Neural cell (in vitro differentiated cells): ENCODE measurements at regions not wholly inside any gene's neighbourhood (a gene's known extent, or its start where the extent isn't known, plus 50 kb on each side); places are given as distances from the start of the nearest gene placed in this dataset.

Experiments used
- H2AFZ ChIP-seq: fragments of 200-600, 300-800 bp; sonication (generic), shearing (Covaris generic); 2 replicates; pipeline ENCODE4 v1.6.0; 2014; ENCODE audit warnings: low read depth, mild to moderate bottlenecking, antibody characterized with exemption, low read length, moderate library complexity
- H3F3A ChIP-seq: fragments of 200-600 bp; shearing (Covaris generic); 2 replicates; pipeline ENCODE4 v1.6.1; 2016; ENCODE audit warnings: mild to moderate bottlenecking, moderate library complexity, mixed read lengths, antibody characterized with exemption, low read length; ENCODE audit not compliant: insufficient read depth, poor library complexity, severe bottlenecking
- H3K27ac ChIP-seq: fragments of 200-600, 300-800 bp; sonication (generic), shearing (Covaris generic); 2 replicates; pipeline ENCODE4 v1.5.1; 2014; ENCODE audit warnings: mild to moderate bottlenecking, low read length, moderate library complexity
- H3K27me3 ChIP-seq: fragments of 300-800, 200-600 bp; sonication (generic), shearing (Covaris generic); 2 replicates; pipeline ENCODE4 v1.6.0; 2014; ENCODE audit warnings: mild to moderate bottlenecking, low read depth, low read length, moderate library complexity; ENCODE audit not compliant: insufficient read depth
- H3K36me3 ChIP-seq: fragments of 300-800, 200-600 bp; sonication (generic), shearing (Covaris generic); 2 replicates; pipeline ENCODE4 v1.5.1; 2014; ENCODE audit warnings: mild to moderate bottlenecking, antibody characterized with exemption, low read length, moderate library complexity; ENCODE audit not compliant: insufficient read depth
- H3K4me2 ChIP-seq: fragments of 300-800, 200-600 bp; sonication (generic), shearing (Covaris generic); 2 replicates; pipeline ENCODE4 v1.6.0; 2014; ENCODE audit warnings: mild to moderate bottlenecking, low read length
- H3K4me3 ChIP-seq: fragments of 300-800, 200-600 bp; sonication (generic), shearing (Covaris generic); 2 replicates; pipeline ENCODE4 v1.5.1; 2014; ENCODE audit warnings: mild to moderate bottlenecking, low read length, moderate library complexity
- H3K79me2 ChIP-seq: fragments of 200-600 bp; shearing (Covaris generic); replicated peaks from 2 replicates; pipeline ENCODE4 v1.6.0; 2014; ENCODE audit warnings: mild to moderate bottlenecking, low read length, moderate library complexity; ENCODE audit not compliant: insufficient read depth
- H3K9ac ChIP-seq: fragments of 300-800, 200-600 bp; sonication (generic), shearing (Covaris generic); 2 replicates; pipeline ENCODE4 v1.6.1; 2016; ENCODE audit warnings: mild to moderate bottlenecking, low read length, mixed read lengths
- H3K9me2 ChIP-seq: fragments of 200-600 bp; shearing (Covaris generic); 2 replicates; pipeline ENCODE4 v1.6.1; 2016; ENCODE audit warnings: mild to moderate bottlenecking, low read length, mixed read lengths; ENCODE audit not compliant: insufficient read depth
- H3K9me3 ChIP-seq: fragments of 200-600, 300-800 bp; sonication (generic), shearing (Covaris generic); 2 replicates; pipeline ENCODE4 v1.6.1; 2016; ENCODE audit warnings: mild to moderate bottlenecking, mixed run types, low read length, moderate library complexity, mixed read lengths
- H4K20me1 ChIP-seq: fragments of 200-600 bp; shearing (Covaris generic); 2 replicates; pipeline ENCODE4 v1.6.1; 2016; ENCODE audit warnings: mild to moderate bottlenecking, mixed run types; ENCODE audit not compliant: insufficient read depth
- CTCF ChIP-seq: fragments of 450-650 bp; IDR thresholded peaks from 2 replicates; pipeline ENCODE4 v1.5.1; 2014; ENCODE audit warnings: antibody characterized with exemption, mild to moderate bottlenecking, moderate library complexity; ENCODE audit not compliant: poor library complexity, severe bottlenecking
- EP300 ChIP-seq: fragments of 450-650 bp; conservative IDR thresholded peaks from 2 replicates; pipeline ENCODE4 v1.6.1; 2014; ENCODE audit warnings: antibody characterized with exemption, mild to moderate bottlenecking, moderate library complexity; ENCODE audit not compliant: poor library complexity, severe bottlenecking
- EZH2 ChIP-seq: fragments of 200-600, 300-800 bp; shearing (Covaris generic), sonication (generic); IDR thresholded peaks from 2 replicates; pipeline ENCODE4 v1.6.1; 2014; ENCODE audit warnings: antibody characterized with exemption, low read length, borderline replicate concordance, mild to moderate bottlenecking; ENCODE audit not compliant: insufficient read depth, poor library complexity, severe bottlenecking
- MXI1 ChIP-seq: fragments of 450-650 bp; conservative IDR thresholded peaks from 2 replicates; pipeline ENCODE4 v1.6.1; 2014; ENCODE audit warnings: antibody characterized with exemption, mild to moderate bottlenecking; ENCODE audit not compliant: poor library complexity, severe bottlenecking
- POLR2AphosphoS5 ChIP-seq: IDR thresholded peaks from 2 replicates; pipeline ENCODE4 v1.6.1; 2012
- RAD21 ChIP-seq: fragments of 450-650 bp; conservative IDR thresholded peaks from 2 replicates; pipeline ENCODE4 v1.6.1; 2014; ENCODE audit warnings: antibody characterized with exemption, mild to moderate bottlenecking, moderate library complexity
- REST ChIP-seq: IDR thresholded peaks from 2 replicates; pipeline ENCODE4 v1.6.1; 2012; ENCODE audit warnings: borderline replicate concordance
- SMC3 ChIP-seq: fragments of 450-650 bp; conservative IDR thresholded peaks from 2 replicates; pipeline ENCODE4 v1.6.1; 2014; ENCODE audit warnings: antibody characterized with exemption, mild to moderate bottlenecking, moderate library complexity; ENCODE audit not compliant: poor library complexity
- TAF1 ChIP-seq: IDR thresholded peaks from 2 replicates; pipeline ENCODE4 v1.6.1; 2012; ENCODE audit warnings: low read depth

DNA sequence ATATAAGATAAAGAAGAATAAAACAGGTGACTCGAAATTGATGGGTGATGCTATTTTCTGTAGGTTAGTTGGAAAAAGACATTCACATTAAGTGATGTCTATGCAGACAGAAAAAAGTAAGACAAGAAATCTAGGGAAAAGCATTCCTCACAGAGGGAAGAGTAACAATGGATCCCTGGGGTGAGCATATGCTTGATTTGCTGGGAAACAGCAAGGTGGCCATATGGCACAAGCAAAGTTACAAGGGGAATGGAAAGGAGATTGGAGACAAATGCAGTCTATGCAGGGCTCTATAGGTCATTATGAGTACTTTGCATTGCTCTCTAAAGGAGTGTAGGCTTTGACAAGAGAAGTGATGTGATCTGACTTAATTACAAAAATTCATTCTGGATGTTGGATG is 90.9 kb upstream of the ZNF804B start:
- no peaks in the 10 kb centered on the region for H4K20me1 ChIP-seq
- no peaks in the 10 kb centered on the region for H3F3A ChIP-seq
- H3K27ac ChIP-seq = no peak overlapping the region
- H3K4me3 ChIP-seq = no peak overlapping the region
- H3K4me2 ChIP-seq = no peak overlapping the region
- H3K9me3 ChIP-seq = no peaks in the 10 kb centered on the region
- no peaks in the 10 kb centered on the region for H3K9me2 ChIP-seq
- no peaks in the 10 kb centered on the region for H3K27me3 ChIP-seq
- no peaks in the 10 kb centered on the region for H3K79me2 ChIP-seq
- no peaks in the 10 kb centered on the region for H3K36me3 ChIP-seq
- TF ChIP-seq SMC3 = no peak
- no peak for TF ChIP-seq RAD21
- no peak for TF ChIP-seq REST
- no peak for TF ChIP-seq MXI1
- TF ChIP-seq EP300 = no peak
- TF ChIP-seq EZH2 = no peak
- no peak for TF ChIP-seq CTCF
- no peak for TF ChIP-seq TAF1
- TF ChIP-seq POLR2AphosphoS5 = no peak
- H3K9ac ChIP-seq = no peak overlapping the region
- no peak overlapping the region for H2AFZ ChIP-seq

GRCh38 chr7:88666626-88667025 is 92.9 kb upstream of the ZNF804B start:
- Histone ChIP-seq H4K20me1 (no peaks in the 10 kb centered on the region), H2AFZ (no peak overlapping the region)

More at GRCh38 chr7:88666626-88667025, 92.9 kb upstream of the ZNF804B start:
- H3K4me2 ChIP-seq = no peak overlapping the region
- H3K36me3 ChIP-seq = no peaks in the 10 kb centered on the region
- no peak overlapping the region for H3K4me3 ChIP-seq
- no peaks in the 10 kb centered on the region for H3F3A ChIP-seq
- H3K27me3 ChIP-seq = no peaks in the 10 kb centered on the region
- H3K27ac ChIP-seq = no peak overlapping the region
- no peak overlapping the region for H3K9ac ChIP-seq
- TF ChIP-seq MXI1 = no peak
- TF ChIP-seq EP300 = no peak
- no peak for TF ChIP-seq REST
- no peak for TF ChIP-seq CTCF
- TF ChIP-seq TAF1 = no peak
- no peak for TF ChIP-seq EZH2
- no peak for TF ChIP-seq SMC3
- TF ChIP-seq RAD21 = no peak
- TF ChIP-seq POLR2AphosphoS5 = no peak
- H3K79me2 ChIP-seq = no peaks in the 10 kb centered on the region
- H3K9me2 ChIP-seq = no peaks in the 10 kb centered on the region
- no peaks in the 10 kb centered on the region for H3K9me3 ChIP-seq
